HepG2 (cell line): ENCODE measurements at regions not wholly inside any gene's neighbourhood (a gene's known extent, or its start where the extent isn't known, plus 50 kb on each side); places are given as distances from the start of the nearest gene placed in this dataset.

Source experiments
- DZIP1 ChIP-seq: sonication (generic); formaldehyde crosslinking; IDR thresholded peaks from 2 replicates; pipeline ENCODE4 v1.5.0; 2020; ENCODE audit warnings: mild to moderate bottlenecking, missing genetic modification reagents
- GZF1 ChIP-seq: sonication (generic); formaldehyde crosslinking; IDR thresholded peaks from 2 replicates; pipeline ENCODE4 v1.5.1; 2020; ENCODE audit warnings: mild to moderate bottlenecking, missing genetic modification reagents
- HHEX ChIP-seq: IDR thresholded peaks from 2 replicates; pipeline ENCODE4 v1.6.1; 2016; ENCODE audit warnings: control low read depth
- HMGXB4 ChIP-seq, 2 experiments: sonication (generic) in 1 of 2; formaldehyde crosslinking in 1 of 2; IDR thresholded peaks; 2 replicates each; pipeline versions ENCODE4 v1.4.0 to v1.6.1; 2018 to 2020; ENCODE audit warnings: missing genetic modification reagents in 2 of 2, borderline replicate concordance in 1 of 2, low read depth in 1 of 2, mild to moderate bottlenecking in 1 of 2, missing biosample characterization in 1 of 2
- RAD51 ChIP-seq: fragments of 450-650 bp; IDR thresholded peaks from 2 replicates; pipeline ENCODE4 v1.6.1; 2016; ENCODE audit warnings: borderline replicate concordance
- ZBTB21 ChIP-seq: sonication (generic); formaldehyde crosslinking; IDR thresholded peaks from 2 replicates; pipeline ENCODE4 v1.4.0; 2020; ENCODE audit warnings: missing genetic modification reagents
- ZBTB4 ChIP-seq: sonication (generic); formaldehyde crosslinking; IDR thresholded peaks from 2 replicates; pipeline ENCODE4 v1.4.0; 2020; ENCODE audit warnings: missing genetic modification reagents, mild to moderate bottlenecking, borderline replicate concordance
- ZNF496 ChIP-seq: sonication (generic); formaldehyde crosslinking; IDR thresholded peaks from 2 replicates; pipeline ENCODE4 v1.8.1; 2023; ENCODE audit warnings: mild to moderate bottlenecking, moderate library complexity, missing genetic modification reagents; ENCODE audit not compliant: insufficient replicate concordance
- ZSCAN9 ChIP-seq: IDR thresholded peaks from 2 replicates; pipeline ENCODE4 v1.6.1; 2016; ENCODE audit warnings: borderline replicate concordance
- TF ChIP-seq, protein P1 (sequence below): sonication (generic); formaldehyde crosslinking; IDR thresholded peaks from 2 replicates; pipeline ENCODE4 v1.4.0; 2020; ENCODE audit warnings: missing genetic modification reagents
- TF ChIP-seq, protein P2 (sequence below): sonication (generic); formaldehyde crosslinking; IDR thresholded peaks from 2 replicates; pipeline ENCODE4 v1.4.0; 2020; ENCODE audit warnings: missing genetic modification reagents

GRCh38 chr6:109920911-109921310 lies 57.2 kb upstream of the GPR6 start (continued):
- TF ChIP-seq DZIP1 (CRISPR knock-in tag): no peak
- no peak for TF ChIP-seq ZBTB4
- no peak for TF ChIP-seq HMGXB4 (CRISPR knock-in tag; IDR thresholded peaks at IDR 0.05; ENCODE audit: borderline replicate concordance in 1 of 2, low read depth in 1 of 2)
- TF ChIP-seq GZF1 (CRISPR knock-in tag): no peak
- no peak for TF ChIP-seq HHEX (CRISPR knock-in tag)
- TF ChIP-seq ZSCAN9 (CRISPR knock-in tag): no peak
- no peak for TF ChIP-seq ZBTB21 (CRISPR knock-in tag)
- no peak for TF ChIP-seq RAD51
- TF ChIP-seq, protein P1, sequence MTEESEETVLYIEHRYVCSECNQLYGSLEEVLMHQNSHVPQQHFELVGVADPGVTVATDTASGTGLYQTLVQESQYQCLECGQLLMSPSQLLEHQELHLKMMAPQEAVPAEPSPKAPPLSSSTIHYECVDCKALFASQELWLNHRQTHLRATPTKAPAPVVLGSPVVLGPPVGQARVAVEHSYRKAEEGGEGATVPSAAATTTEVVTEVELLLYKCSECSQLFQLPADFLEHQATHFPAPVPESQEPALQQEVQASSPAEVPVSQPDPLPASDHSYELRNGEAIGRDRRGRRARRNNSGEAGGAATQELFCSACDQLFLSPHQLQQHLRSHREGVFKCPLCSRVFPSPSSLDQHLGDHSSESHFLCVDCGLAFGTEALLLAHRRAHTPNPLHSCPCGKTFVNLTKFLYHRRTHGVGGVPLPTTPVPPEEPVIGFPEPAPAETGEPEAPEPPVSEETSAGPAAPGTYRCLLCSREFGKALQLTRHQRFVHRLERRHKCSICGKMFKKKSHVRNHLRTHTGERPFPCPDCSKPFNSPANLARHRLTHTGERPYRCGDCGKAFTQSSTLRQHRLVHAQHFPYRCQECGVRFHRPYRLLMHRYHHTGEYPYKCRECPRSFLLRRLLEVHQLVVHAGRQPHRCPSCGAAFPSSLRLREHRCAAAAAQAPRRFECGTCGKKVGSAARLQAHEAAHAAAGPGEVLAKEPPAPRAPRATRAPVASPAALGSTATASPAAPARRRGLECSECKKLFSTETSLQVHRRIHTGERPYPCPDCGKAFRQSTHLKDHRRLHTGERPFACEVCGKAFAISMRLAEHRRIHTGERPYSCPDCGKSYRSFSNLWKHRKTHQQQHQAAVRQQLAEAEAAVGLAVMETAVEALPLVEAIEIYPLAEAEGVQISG (CRISPR knock-in tag): no peak
- TF ChIP-seq, protein P2, sequence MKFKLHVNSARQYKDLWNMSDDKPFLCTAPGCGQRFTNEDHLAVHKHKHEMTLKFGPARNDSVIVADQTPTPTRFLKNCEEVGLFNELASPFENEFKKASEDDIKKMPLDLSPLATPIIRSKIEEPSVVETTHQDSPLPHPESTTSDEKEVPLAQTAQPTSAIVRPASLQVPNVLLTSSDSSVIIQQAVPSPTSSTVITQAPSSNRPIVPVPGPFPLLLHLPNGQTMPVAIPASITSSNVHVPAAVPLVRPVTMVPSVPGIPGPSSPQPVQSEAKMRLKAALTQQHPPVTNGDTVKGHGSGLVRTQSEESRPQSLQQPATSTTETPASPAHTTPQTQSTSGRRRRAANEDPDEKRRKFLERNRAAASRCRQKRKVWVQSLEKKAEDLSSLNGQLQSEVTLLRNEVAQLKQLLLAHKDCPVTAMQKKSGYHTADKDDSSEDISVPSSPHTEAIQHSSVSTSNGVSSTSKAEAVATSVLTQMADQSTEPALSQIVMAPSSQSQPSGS: no peak
- no peak for TF ChIP-seq ZNF496 (CRISPR knock-in tag)
